ENCODE measurements at regions not wholly inside any gene's neighbourhood (a gene's known extent, or its start where the extent isn't known, plus 50 kb on each side); places are given as distances from the start of the nearest gene placed in this dataset.

DNA sequence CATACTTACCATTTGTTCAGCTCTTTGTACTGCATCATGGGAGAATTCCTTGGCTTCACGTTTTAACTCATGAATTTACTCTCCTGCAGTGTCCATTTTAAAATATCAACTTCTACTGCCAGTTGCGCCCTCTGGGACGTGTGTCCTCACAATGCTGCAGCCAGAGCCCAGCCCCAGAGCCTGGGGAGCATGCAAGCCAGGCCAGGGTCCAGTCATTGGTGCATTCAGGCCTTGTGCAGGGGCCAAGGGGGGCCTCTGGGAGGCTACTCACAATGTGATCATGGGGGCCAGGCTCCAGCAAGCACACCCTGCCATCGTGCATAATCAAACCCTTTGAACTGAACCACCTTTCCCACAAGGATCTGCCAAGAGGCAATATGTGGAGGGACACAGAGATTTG lies 105.6 kb upstream of the CCDC112 start:
- H3K4me3 ChIP-seq (ENCODE audit: low read length): no peak overlapping the region
- H3K4me1 ChIP-seq (ENCODE audit: control insufficient read depth, low read depth, low read length): no peaks in the 10 kb centered on the region
- no peak overlapping the region for H3K9ac ChIP-seq (ENCODE audit: low read length)
- H3K27ac ChIP-seq (ENCODE audit: low read length): no peak overlapping the region
- H3K36me3 ChIP-seq (ENCODE audit: control insufficient read depth, low read depth, low read length): no peaks in the 10 kb centered on the region
- no peaks in the 10 kb centered on the region for H3K27me3 ChIP-seq (ENCODE audit: control insufficient read depth, insufficient read depth, low read length)
- no peaks in the 10 kb centered on the region for H3K9me3 ChIP-seq (ENCODE audit: control insufficient read depth, low read depth, low read length)

DNA sequence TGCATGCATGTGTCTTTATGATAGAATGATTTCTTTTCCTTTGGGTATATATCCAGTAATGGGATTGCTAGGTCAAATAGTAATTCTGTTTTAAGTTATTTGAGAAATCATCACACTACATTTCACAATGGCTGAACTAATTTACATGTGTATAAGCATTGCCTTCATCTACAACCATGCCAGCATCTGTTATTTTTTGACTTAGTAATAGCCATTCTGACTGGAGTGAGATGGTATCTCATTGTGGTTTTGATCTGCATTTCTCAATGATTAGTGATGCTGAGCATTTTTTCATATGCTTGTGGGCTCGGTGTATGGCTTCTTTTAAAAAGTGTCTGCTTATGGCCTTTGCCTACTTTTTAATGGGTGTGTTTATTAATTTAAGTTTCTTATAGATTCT lies 102.3 kb upstream of the CCDC112 start:
- H3K27me3 ChIP-seq (ENCODE audit: control insufficient read depth, insufficient read depth, low read length): no peaks in the 10 kb centered on the region
- H3K4me1 ChIP-seq (ENCODE audit: control insufficient read depth, low read depth, low read length): no peaks in the 10 kb centered on the region
- no peak overlapping the region for H3K4me3 ChIP-seq (ENCODE audit: low read length)
- H3K9ac ChIP-seq (ENCODE audit: low read length): no peak overlapping the region
- H3K9me3 ChIP-seq (ENCODE audit: control insufficient read depth, low read depth, low read length): no peaks in the 10 kb centered on the region
- H3K36me3 ChIP-seq (ENCODE audit: control insufficient read depth, low read depth, low read length): no peaks in the 10 kb centered on the region
- H3K27ac ChIP-seq (ENCODE audit: low read length): no peak overlapping the region

DNA sequence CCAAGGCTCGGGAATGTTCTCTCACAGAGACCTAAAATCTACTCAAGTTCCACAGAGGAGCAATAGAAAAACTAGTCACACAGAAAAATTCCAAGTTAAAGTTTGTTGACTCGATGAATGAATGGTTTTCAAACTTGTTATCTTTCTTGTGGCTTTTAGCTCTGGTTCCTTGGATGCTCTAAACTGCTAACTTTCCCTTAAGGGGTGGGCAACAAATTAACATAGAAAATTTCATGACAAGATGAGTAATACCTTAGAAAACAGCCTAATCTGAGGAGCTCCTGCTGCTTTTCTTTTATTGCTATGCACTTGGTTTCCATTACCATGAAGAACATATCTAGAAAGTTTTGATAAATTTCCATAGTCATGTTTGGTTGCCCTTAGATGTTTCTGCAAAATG lies 100.2 kb upstream of the CCDC112 start:
- H3K36me3 ChIP-seq (ENCODE audit: control insufficient read depth, low read depth, low read length): no peaks in the 10 kb centered on the region
- H3K4me1 ChIP-seq (ENCODE audit: control insufficient read depth, low read depth, low read length): no peaks in the 10 kb centered on the region
- H3K9me3 ChIP-seq (ENCODE audit: control insufficient read depth, low read depth, low read length): no peaks in the 10 kb centered on the region
- no peaks in the 10 kb centered on the region for H3K27me3 ChIP-seq (ENCODE audit: control insufficient read depth, insufficient read depth, low read length)
- no peak overlapping the region for H3K4me3 ChIP-seq (ENCODE audit: low read length)
- H3K9ac ChIP-seq (ENCODE audit: low read length): no peak overlapping the region
- H3K27ac ChIP-seq (ENCODE audit: low read length): no peak overlapping the region

DNA sequence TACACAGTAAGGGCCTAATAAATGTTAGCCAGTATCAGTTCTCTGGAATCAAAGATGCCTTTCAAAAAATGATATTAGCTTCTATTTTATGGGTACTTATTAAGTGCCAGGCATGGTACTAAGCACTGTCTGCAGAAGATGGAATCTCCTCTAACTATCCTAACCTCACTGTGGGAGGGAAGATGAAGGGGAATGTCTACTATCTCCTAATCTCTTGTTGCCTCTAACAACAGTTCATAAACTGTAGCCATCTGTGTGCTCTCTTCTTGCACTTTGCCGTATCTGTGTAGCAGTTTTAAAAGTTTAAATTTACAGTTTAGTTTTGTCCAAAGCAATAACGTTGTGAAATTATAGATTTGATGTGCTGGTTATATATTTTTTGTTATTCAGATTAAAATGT lies 99.6 kb upstream of the CCDC112 start:
- Histone ChIP-seq H3K36me3 (ENCODE audit: control insufficient read depth, low read depth, low read length) (no peaks in the 10 kb centered on the region), H3K9ac (ENCODE audit: low read length) (no peak overlapping the region), H3K9me3 (ENCODE audit: control insufficient read depth, low read depth, low read length) (no peaks in the 10 kb centered on the region), H3K4me1 (ENCODE audit: control insufficient read depth, low read depth, low read length) (no peaks in the 10 kb centered on the region), H3K27ac (ENCODE audit: low read length) (no peak overlapping the region), H3K27me3 (ENCODE audit: control insufficient read depth, insufficient read depth, low read length) (no peaks in the 10 kb centered on the region), H3K4me3 (ENCODE audit: low read length) (no peak overlapping the region)

DNA sequence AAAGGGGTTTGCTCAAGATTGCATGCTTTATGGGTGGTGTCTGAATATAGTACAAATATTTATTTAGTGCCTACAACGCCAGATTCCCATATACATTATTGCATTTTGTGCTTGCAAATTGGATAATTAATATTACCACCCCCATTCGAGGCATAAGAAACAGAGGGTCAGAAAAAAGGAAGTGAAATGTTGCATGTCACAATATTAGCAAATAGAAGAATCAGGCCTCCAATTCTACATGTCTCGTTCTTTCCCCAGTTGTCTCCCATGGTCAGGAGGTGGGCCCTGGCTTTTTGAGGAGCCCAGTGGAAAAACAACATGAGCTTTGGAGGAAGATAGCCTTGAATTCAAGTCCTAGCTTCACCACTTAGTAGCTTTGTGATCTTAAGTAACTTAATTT lies 98.1 kb upstream of the CCDC112 start:
- Histone ChIP-seq H3K4me1 (ENCODE audit: control insufficient read depth, low read depth, low read length) (no peaks in the 10 kb centered on the region), H3K36me3 (ENCODE audit: control insufficient read depth, low read depth, low read length) (no peaks in the 10 kb centered on the region), H3K9me3 (ENCODE audit: control insufficient read depth, low read depth, low read length) (no peaks in the 10 kb centered on the region), H3K27me3 (ENCODE audit: control insufficient read depth, insufficient read depth, low read length) (no peaks in the 10 kb centered on the region), H3K4me3 (ENCODE audit: low read length) (no peak overlapping the region), H3K9ac (ENCODE audit: low read length) (no peak overlapping the region), H3K27ac (ENCODE audit: low read length) (no peak overlapping the region)

DNA sequence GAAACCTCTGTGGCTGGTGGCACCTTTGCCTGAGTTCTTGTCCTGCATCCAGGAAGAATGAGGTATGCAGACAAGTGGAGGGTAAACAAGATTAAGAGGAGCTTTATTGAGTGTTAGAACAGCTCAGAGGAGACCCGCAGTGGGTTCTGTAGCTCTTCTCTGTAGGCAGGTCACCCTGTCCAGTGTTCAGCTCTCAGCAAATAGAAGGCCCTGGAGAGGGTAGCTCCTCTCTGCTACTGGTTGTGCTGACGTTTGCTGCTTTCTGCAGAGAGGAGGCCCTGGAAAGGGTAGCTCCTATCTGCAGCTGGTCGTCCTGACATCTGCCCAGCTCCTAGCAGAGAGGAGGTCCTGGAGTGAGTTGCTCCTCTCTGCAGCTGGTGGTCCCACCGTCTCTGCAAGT lies 96.8 kb upstream of the CCDC112 start:
- H3K36me3 ChIP-seq (ENCODE audit: control insufficient read depth, low read depth, low read length): no peaks in the 10 kb centered on the region
- H3K9ac ChIP-seq (ENCODE audit: low read length): no peak overlapping the region
- no peaks in the 10 kb centered on the region for H3K4me1 ChIP-seq (ENCODE audit: control insufficient read depth, low read depth, low read length)
- no peak overlapping the region for H3K4me3 ChIP-seq (ENCODE audit: low read length)
- H3K9me3 ChIP-seq (ENCODE audit: control insufficient read depth, low read depth, low read length): no peaks in the 10 kb centered on the region
- no peak overlapping the region for H3K27ac ChIP-seq (ENCODE audit: low read length)
- H3K27me3 ChIP-seq (ENCODE audit: control insufficient read depth, insufficient read depth, low read length): no peaks in the 10 kb centered on the region

DNA sequence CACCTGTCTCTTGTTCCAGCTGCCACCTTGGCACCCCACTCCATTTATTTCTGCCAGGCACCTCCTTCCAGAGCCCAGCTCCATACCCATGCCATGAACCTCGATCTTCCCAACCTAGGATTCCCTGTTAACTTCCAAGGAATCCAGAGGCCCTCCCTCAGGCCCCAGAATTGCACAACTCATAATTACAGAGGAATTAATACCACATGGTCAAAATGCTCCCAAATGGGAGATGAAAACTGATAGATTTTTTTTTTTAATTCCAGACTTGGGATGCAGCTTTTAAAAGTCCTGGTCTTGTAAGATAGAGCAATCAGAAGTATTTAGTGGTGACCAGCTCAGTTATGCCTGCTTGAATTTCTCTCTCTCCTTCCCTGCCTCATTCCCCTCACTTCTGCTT lies 96.2 kb upstream of the CCDC112 start:
- H3K4me1 ChIP-seq (ENCODE audit: control insufficient read depth, low read depth, low read length): no peaks in the 10 kb centered on the region
- H3K27ac ChIP-seq (ENCODE audit: low read length): no peak overlapping the region
- H3K36me3 ChIP-seq (ENCODE audit: control insufficient read depth, low read depth, low read length): no peaks in the 10 kb centered on the region
- no peaks in the 10 kb centered on the region for H3K27me3 ChIP-seq (ENCODE audit: control insufficient read depth, insufficient read depth, low read length)
- H3K4me3 ChIP-seq (ENCODE audit: low read length): no peak overlapping the region
- H3K9ac ChIP-seq (ENCODE audit: low read length): no peak overlapping the region
- no peaks in the 10 kb centered on the region for H3K9me3 ChIP-seq (ENCODE audit: control insufficient read depth, low read depth, low read length)

DNA sequence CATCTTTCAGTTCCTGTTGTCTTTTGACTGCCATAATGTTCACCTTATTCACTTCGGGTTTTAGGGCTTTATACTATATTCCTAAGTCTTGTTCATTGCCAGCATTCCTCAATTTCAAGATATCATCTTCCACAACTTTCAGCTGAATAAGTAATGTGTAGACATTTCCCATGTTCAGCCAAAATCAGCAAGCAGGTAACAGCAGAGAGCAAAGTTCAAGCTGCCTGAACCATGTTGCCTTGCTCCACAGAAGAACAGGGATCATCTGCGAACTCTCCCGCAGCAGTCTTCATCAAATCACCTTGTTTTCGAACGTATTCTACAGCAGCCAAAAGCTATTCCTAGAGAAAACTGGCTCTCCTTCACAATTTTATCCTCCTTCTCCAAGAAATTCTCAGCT lies 95.3 kb upstream of the CCDC112 start:
- H3K9me3 ChIP-seq (ENCODE audit: control insufficient read depth, low read depth, low read length): no peaks in the 10 kb centered on the region
- H3K27ac ChIP-seq (ENCODE audit: low read length): no peak overlapping the region
- H3K9ac ChIP-seq (ENCODE audit: low read length): no peak overlapping the region
- no peaks in the 10 kb centered on the region for H3K4me1 ChIP-seq (ENCODE audit: control insufficient read depth, low read depth, low read length)
- H3K27me3 ChIP-seq (ENCODE audit: control insufficient read depth, insufficient read depth, low read length): no peaks in the 10 kb centered on the region
- H3K36me3 ChIP-seq (ENCODE audit: control insufficient read depth, low read depth, low read length): no peaks in the 10 kb centered on the region
- no peak overlapping the region for H3K4me3 ChIP-seq (ENCODE audit: low read length)

DNA sequence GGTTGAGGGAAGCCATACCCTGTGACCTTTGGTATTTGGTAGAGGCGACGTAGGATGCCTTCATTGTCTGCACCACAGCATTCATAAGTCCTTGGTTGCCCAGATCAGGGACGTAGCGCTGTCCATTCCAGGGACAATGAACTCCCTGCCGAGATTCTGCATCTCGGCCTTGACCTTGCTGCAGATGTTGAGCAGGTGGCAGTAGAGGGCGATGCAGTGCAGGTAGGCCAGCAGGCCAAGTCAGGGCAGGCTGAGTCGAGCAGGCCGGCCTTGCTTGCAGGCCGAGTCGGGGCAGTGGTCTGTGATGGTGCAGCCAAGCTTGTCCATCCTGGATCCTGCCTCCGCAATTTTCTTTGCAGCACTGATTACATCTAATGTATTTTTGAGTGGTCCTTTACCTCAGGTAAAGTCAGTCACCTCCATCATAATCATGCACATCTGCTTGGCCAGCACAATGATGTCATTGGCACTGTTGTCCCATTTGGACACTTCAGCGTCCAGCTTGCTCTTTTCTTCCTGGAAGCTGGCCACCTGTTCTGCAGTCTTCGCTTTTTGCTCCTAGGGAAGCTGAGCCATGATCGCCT lies 93.4 kb upstream of the CCDC112 start:
- H3K4me1 ChIP-seq (ENCODE audit: control insufficient read depth, low read depth, low read length): peaks cover 4% of the 10 kb centered on the region
- H3K36me3 ChIP-seq (ENCODE audit: control insufficient read depth, low read depth, low read length): no peaks in the 10 kb centered on the region
- no peaks in the 10 kb centered on the region for H3K27me3 ChIP-seq (ENCODE audit: control insufficient read depth, insufficient read depth, low read length)
- H3K4me3 ChIP-seq (ENCODE audit: low read length): no peak overlapping the region
- no peak overlapping the region for H3K9ac ChIP-seq (ENCODE audit: low read length)
- H3K27ac ChIP-seq (ENCODE audit: low read length): no peak overlapping the region
- no peaks in the 10 kb centered on the region for H3K9me3 ChIP-seq (ENCODE audit: control insufficient read depth, low read depth, low read length)

DNA sequence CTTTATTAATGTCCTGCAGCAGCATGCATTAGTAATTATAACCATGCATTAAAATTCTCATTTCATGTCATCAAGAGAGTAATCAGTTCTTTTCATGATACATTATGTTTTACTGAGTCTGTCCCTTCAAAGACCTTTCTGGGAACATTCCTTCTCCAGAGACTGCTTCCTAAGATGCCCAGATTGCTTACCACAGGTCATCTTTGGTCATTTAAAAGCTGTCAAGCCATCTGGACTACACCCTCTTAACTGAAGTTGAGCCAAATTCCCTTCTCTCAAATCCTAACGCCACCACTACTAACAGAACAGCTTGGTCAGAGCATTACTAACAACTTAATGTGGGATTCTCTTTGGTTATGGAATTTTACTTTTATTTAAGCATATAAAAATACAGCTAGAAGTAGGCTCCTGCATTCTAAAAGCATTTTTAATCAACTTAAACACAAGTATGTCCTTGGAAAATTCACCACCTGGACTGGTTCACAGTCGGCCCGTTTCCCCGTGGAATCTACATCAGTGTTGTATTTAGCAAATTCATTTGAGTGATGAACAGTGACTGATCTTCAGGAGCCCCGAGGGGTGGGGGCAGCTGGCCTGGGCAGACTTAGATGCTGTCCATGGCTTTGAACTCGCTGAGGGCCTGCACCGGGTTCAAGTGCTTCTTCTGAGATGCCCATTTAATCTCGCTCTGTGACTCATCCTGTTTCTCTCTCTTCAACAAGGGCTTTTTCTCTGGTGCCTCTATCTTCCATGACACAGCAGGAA lies 92.8 kb upstream of the CCDC112 start:
- Histone ChIP-seq H3K9me3 (ENCODE audit: control insufficient read depth, low read depth, low read length) (no peaks in the 10 kb centered on the region), H3K9ac (ENCODE audit: low read length) (no peak overlapping the region), H3K36me3 (ENCODE audit: control insufficient read depth, low read depth, low read length) (no peaks in the 10 kb centered on the region), H3K4me1 (ENCODE audit: control insufficient read depth, low read depth, low read length) (peaks cover 5% of the 10 kb centered on the region), H3K27me3 (ENCODE audit: control insufficient read depth, insufficient read depth, low read length) (no peaks in the 10 kb centered on the region), H3K27ac (ENCODE audit: low read length) (no peak overlapping the region), H3K4me3 (ENCODE audit: low read length) (no peak overlapping the region)

DNA sequence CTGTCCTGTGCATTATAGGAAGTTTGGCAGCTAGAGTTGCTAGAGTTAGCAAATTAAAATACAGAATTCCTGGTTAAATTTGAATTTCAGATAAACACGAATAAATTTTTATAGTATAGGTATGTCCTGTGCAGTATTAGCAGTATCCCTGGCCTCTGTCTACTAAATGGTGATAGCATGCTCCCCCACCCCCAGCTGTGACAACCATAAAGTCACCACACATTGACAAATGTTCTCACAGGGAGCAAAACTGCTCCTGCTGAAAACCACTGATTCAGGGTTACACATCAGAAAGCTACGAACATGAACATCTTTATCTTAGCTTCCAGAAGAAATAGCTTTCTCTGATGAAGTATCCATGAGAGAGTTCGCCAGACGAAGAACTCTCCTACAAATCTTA lies 91.8 kb upstream of the CCDC112 start:
- peaks cover 5% of the 10 kb centered on the region for H3K4me1 ChIP-seq (ENCODE audit: control insufficient read depth, low read depth, low read length)
- H3K9me3 ChIP-seq (ENCODE audit: control insufficient read depth, low read depth, low read length): no peaks in the 10 kb centered on the region
- no peak overlapping the region for H3K27ac ChIP-seq (ENCODE audit: low read length)
- H3K36me3 ChIP-seq (ENCODE audit: control insufficient read depth, low read depth, low read length): no peaks in the 10 kb centered on the region
- no peak overlapping the region for H3K9ac ChIP-seq (ENCODE audit: low read length)
- no peaks in the 10 kb centered on the region for H3K27me3 ChIP-seq (ENCODE audit: control insufficient read depth, insufficient read depth, low read length)
- no peak overlapping the region for H3K4me3 ChIP-seq (ENCODE audit: low read length)

DNA sequence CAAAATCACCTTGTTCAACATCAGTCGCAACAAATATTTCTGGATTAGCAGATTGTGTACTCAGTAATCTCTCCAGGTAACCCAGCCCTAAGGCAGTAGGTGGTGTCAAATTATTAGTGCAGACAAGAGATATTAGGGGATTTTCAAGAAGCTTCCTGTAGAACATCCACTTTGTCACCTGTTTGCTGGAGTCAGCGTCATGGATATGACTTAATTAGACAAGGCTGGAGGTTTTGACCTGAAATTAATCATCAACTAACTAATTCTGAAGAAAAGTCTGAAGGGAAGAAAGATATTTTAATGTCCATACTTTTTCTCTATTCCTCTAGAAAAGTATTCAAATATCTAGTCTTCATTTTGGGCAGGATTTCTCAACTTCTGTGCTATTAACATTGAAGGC lies 91.4 kb upstream of the CCDC112 start:
- no peaks in the 10 kb centered on the region for H3K9me3 ChIP-seq (ENCODE audit: control insufficient read depth, low read depth, low read length)
- H3K36me3 ChIP-seq (ENCODE audit: control insufficient read depth, low read depth, low read length): no peaks in the 10 kb centered on the region
- peaks cover 5% of the 10 kb centered on the region for H3K4me1 ChIP-seq (ENCODE audit: control insufficient read depth, low read depth, low read length)
- H3K27ac ChIP-seq (ENCODE audit: low read length): no peak overlapping the region
- H3K4me3 ChIP-seq (ENCODE audit: low read length): no peak overlapping the region
- H3K27me3 ChIP-seq (ENCODE audit: control insufficient read depth, insufficient read depth, low read length): no peaks in the 10 kb centered on the region
- no peak overlapping the region for H3K9ac ChIP-seq (ENCODE audit: low read length)
